Esophagus muscularis mucosa (tissue), 4 donors: ENCODE measurements at regions not wholly inside any gene's neighbourhood (a gene's known extent, or its start where the extent isn't known, plus 50 kb on each side); places are given as distances from the start of the nearest gene placed in this dataset.

Source experiments
- DNase-seq: peaks from one replicate; pipeline ENCODE4 v3.0.0-alpha.2; 2017; ENCODE audit errors: extremely low spot score
- H3K27ac ChIP-seq, 4 donors: fragments of 200-600 bp; sonication (generic); replicated peaks in 1 of 4; 1 replicate in 3 of 4; 2 replicates in 1 of 4; pipeline ENCODE4 v1.5.1; 2016 to 2019; ENCODE audit warnings: mild to moderate bottlenecking in 1 of 4
- H3K27me3 ChIP-seq, 4 donors: fragments of 200-600 bp; sonication (generic); one replicate each; pipeline versions ENCODE4 v1.5.1 to v1.6.0; 2016 to 2019
- H3K36me3 ChIP-seq, 4 donors: fragments of 200-600 bp; sonication (generic); one replicate each; pipeline ENCODE4 v1.5.1; 2016 to 2019
- H3K4me1 ChIP-seq, 4 donors: fragments of 200-600 bp; sonication (generic); one replicate each; pipeline ENCODE4 v1.5.1; 2016 to 2019
- H3K4me3 ChIP-seq, 4 donors: fragments of 200-600 bp; sonication (generic); 1 replicate in 2 of 4; 2 replicates in 2 of 4; pipeline ENCODE4 v1.5.1; 2016 to 2019; ENCODE audit warnings: mild to moderate bottlenecking in 4 of 4, moderate library complexity in 1 of 4
- H3K9me3 ChIP-seq, 4 donors: fragments of 200-600 bp; sonication (generic); 1 replicate in 3 of 4; 2 replicates in 1 of 4; pipeline ENCODE4 v1.5.1; 2016 to 2019
- EP300 ChIP-seq: sonication (generic); formaldehyde crosslinking; IDR thresholded peaks from one replicate; pipeline ENCODE4 v1.6.1; 2017; ENCODE audit warnings: antibody characterized with exemption
- POLR2A ChIP-seq: fragments of 450-650 bp; IDR thresholded peaks from one replicate; pipeline ENCODE4 v1.6.1; 2017; ENCODE audit warnings: antibody characterized with exemption, moderate library complexity, mild to moderate bottlenecking, low read depth
- POLR2AphosphoS5 ChIP-seq, 2 donors: sonication (generic); formaldehyde crosslinking; IDR thresholded peaks; one replicate each; pipeline ENCODE4 v1.6.1; 2017; ENCODE audit warnings: antibody characterized with exemption in 2 of 2
- WGBS: methylation state at CpG from one replicate; pipeline ENCODE4 v1.1.5; 2018; 5-methylcytosine and 5-hydroxymethylcytosine counted together
- intact Hi-C: fragments of 100-400 bp; cut with DNase I; formaldehyde crosslinking; loops from one replicate; pipeline ENCODE4 v1.15.1; 2023
- TF ChIP-seq, protein P1 (sequence below), 3 experiments: fragments of 200-600 bp in 2 of 3; fragments of 450-650 bp in 1 of 3; sonication (generic) in 2 of 3; IDR thresholded peaks; one replicate each; pipeline ENCODE4 v1.5.1; 2017 to 2019; ENCODE audit warnings: antibody characterized with exemption in 3 of 3, mild to moderate bottlenecking in 2 of 3, moderate library complexity in 1 of 3

DNA sequence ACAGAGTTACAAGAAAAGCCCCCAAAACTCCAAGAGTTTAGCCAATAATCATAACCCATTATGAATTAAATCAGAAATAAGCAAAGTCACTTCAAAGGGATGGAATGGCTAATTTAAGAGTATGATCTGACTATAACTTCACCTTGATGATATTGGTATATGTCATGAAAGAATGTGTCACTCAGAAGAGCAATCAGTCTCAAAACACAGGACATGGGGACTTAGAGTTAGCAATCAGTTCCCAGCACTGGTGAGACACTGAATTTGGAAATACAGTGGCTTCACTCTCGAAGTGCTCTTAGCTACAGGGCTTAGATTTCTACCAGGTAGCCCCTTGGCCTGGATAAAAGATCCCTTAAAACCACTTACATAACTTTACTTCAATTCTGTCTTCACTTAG lies 65.7 kb upstream of the EXOC1L start:
- H3K4me3 ChIP-seq = no peak overlapping the region
- H3K4me1 ChIP-seq = no peaks in the 10 kb centered on the region
- H3K27ac ChIP-seq = no peak overlapping the region
- no peaks in the 10 kb centered on the region for H3K9me3 ChIP-seq
- no peaks in the 10 kb centered on the region for H3K36me3 ChIP-seq
- 84% methylated on average over 1 of the region's 1 CpG for WGBS
- H3K27me3 ChIP-seq = no peaks in the 10 kb centered on the region
- intact Hi-C loops = no loop called here
- DNase-seq = no peak
- no peak for TF ChIP-seq POLR2A

DNA sequence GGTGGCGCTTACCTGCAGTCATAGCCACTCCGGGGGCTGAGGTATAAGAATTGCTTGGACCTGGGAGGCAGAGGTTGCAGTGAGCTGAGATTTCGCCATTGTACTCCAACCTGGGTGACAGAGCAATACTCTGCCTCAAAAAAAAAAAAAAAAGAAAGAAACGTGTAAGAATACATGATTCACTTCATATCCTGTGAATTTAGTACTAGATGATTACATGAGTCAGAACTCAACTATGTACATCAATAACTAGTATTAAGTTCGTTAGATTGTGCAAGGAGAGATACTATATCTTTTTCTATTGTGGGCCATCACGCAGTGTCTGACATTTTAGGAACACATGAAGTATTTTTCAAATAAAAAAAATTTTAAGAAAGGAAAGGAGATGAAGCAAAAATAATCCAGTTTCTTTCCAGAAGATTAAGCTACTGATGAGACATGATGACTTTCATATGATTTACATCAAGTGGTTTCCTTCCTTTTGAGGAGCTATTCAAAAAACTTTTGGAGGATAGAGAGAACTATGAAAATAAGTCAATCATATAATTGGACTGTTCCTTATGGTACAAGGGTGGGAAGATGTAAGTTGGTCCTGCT lies 64.7 kb upstream of the EXOC1L start:
- WGBS = 80% methylated on average over 6 of the region's 6 CpGs
- Histone ChIP-seq H3K4me3 (no peak overlapping the region), H3K27me3 (no peaks in the 10 kb centered on the region), H3K9me3 (no peaks in the 10 kb centered on the region), H3K36me3 (no peaks in the 10 kb centered on the region), H3K27ac (no peak overlapping the region), H3K4me1 (no peaks in the 10 kb centered on the region)
- DNase-seq = no peak
- no peak for TF ChIP-seq POLR2A
- intact Hi-C loops = no loop called here

DNA sequence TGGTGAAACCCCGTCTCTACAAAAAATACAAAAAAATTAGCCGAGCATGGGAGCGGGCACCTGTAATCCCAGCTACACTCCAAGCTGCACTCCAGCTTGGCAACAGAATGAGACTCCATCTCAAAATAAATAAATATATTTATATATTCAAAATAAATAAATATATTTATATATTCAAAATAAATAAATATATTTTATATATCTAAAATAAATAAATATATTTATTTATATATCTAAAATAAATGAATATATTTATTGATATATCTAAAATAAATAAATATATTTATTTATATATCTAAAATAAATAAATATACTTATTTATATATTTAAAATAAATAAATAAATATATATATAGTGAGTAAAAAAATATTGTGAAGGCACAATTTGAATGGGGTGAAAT lies 63.4 kb upstream of the EXOC1L start:
- intact Hi-C loops = no loop called here
- no peak for DNase-seq
- no peaks in the 10 kb centered on the region for H3K4me1 ChIP-seq
- no peak overlapping the region for H3K4me3 ChIP-seq
- WGBS = 95% methylated on average over 3 of the region's 3 CpGs
- no peaks in the 10 kb centered on the region for H3K27me3 ChIP-seq
- H3K9me3 ChIP-seq = no peaks in the 10 kb centered on the region
- TF ChIP-seq POLR2A = no peak
- TF ChIP-seq EP300 = no peak
- TF ChIP-seq, protein P1, sequence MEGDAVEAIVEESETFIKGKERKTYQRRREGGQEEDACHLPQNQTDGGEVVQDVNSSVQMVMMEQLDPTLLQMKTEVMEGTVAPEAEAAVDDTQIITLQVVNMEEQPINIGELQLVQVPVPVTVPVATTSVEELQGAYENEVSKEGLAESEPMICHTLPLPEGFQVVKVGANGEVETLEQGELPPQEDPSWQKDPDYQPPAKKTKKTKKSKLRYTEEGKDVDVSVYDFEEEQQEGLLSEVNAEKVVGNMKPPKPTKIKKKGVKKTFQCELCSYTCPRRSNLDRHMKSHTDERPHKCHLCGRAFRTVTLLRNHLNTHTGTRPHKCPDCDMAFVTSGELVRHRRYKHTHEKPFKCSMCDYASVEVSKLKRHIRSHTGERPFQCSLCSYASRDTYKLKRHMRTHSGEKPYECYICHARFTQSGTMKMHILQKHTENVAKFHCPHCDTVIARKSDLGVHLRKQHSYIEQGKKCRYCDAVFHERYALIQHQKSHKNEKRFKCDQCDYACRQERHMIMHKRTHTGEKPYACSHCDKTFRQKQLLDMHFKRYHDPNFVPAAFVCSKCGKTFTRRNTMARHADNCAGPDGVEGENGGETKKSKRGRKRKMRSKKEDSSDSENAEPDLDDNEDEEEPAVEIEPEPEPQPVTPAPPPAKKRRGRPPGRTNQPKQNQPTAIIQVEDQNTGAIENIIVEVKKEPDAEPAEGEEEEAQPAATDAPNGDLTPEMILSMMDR (IDR thresholded peaks at IDR 0.05) = no peak
- TF ChIP-seq POLR2AphosphoS5 (IDR thresholded peaks at IDR 0.05) = no peak
- H3K27ac ChIP-seq = no peak overlapping the region
- H3K36me3 ChIP-seq = no peaks in the 10 kb centered on the region

DNA sequence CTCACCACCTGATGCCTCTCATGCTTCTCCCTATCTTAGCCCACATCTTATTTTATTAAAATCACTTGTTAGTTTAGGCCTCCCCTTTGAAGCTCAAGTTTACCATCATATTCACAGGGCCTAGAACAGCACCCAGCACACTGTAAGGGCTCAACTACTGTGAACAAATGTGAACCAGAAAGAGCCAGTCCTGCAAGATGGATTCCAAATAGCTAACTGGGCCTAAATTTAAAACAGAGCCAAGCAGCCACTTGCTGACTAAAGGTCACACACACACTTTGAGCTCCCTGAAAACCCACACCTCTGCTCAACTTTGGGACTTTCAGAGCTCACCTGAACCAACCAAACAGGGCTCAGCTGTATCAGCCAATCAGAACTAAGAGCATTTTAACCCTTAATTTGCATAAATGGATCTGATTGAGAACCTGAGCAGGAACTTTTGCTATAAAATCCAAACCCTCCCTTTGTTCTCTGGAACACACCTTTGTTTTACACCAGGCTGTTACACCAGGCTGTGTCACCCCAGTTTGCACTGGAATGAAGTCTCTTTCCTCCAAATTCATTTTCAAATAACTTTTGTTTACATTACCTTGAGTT lies 62.1 kb upstream of the EXOC1L start:
- TF ChIP-seq POLR2AphosphoS5 (IDR thresholded peaks at IDR 0.05) (no peak), EP300 (no peak), POLR2A (no peak)
- TF ChIP-seq, protein P1 (IDR thresholded peaks at IDR 0.05) = no peak
- intact Hi-C loops = no loop called here
- Histone ChIP-seq H3K36me3 (no peaks in the 10 kb centered on the region), H3K27me3 (no peaks in the 10 kb centered on the region), H3K4me3 (no peak overlapping the region), H3K27ac (no peak overlapping the region), H3K9me3 (no peaks in the 10 kb centered on the region), H3K4me1 (no peaks in the 10 kb centered on the region)
- DNase-seq = no peak

DNA sequence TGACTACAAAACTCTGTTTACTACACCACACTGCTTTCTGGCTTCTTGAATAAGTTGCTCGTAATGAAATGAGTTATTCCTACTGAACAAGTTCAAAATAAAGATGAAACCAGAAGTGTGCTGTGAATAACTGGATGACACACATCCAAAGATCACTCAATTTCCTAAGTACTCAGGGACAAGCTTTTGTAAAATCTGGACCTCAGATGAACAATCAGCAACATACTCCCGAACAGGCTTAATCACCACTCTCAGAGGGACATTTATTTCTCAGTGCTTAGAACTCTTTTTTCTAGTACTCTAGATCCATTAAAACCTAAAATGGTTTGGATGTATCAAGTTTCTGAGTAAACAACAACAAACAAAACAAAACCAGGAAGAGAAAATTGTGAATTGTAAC lies 61.5 kb upstream of the EXOC1L start:
- peaks cover 0 to 3% (median 1%) of the 10 kb centered on the region in 4 donors for H3K4me1 ChIP-seq
- H3K4me3 ChIP-seq = no peak overlapping the region
- no peaks in the 10 kb centered on the region for H3K36me3 ChIP-seq
- TF ChIP-seq POLR2AphosphoS5 (IDR thresholded peaks at IDR 0.05) (no peak), POLR2A (no peak), EP300 (no peak)
- TF ChIP-seq, protein P1 (IDR thresholded peaks at IDR 0.05) = no peak
- no peaks in the 10 kb centered on the region for H3K9me3 ChIP-seq
- intact Hi-C loops = no loop called here
- no peaks in the 10 kb centered on the region for H3K27me3 ChIP-seq
- no peak for DNase-seq
- WGBS = 89% methylated on average over 2 of the region's 2 CpGs
- H3K27ac ChIP-seq = no peak overlapping the region

DNA sequence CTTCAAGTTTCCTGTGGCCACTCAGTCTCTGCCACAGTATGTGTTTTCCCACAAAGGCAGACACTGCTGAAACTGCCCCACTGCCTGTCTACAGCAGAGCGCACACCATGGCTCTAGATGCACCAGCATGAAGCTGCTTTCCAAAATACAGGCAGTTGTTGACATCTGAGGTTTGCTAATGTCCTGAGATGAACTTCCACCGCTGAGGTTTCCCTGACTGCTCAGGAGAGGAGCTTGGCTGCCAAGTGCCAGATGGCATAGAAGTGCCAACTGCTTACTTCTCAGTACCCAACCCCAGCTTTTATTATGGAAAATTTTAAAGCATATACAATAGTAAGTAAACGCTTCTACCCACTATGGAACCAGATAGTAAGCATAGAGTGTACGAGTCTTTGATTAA lies 61.0 kb upstream of the EXOC1L start:
- TF ChIP-seq POLR2A = no peak
- TF ChIP-seq POLR2AphosphoS5 (IDR thresholded peaks at IDR 0.05) = no peak
- TF ChIP-seq, protein P1 (IDR thresholded peaks at IDR 0.05) = no peak
- no peak for TF ChIP-seq EP300
- intact Hi-C loops = no loop called here

More for the DNA sequence above, 61.0 kb upstream of the EXOC1L start:
- 93% methylated on average over 3 of the region's 4 CpGs for WGBS
- H3K36me3 ChIP-seq = no peaks in the 10 kb centered on the region
- no peaks in the 10 kb centered on the region for H3K27me3 ChIP-seq
- H3K4me1 ChIP-seq = peaks cover 0 to 7% (median 2%) of the 10 kb centered on the region in 4 donors
- no peak overlapping the region for H3K27ac ChIP-seq
- DNase-seq = no peak
- H3K9me3 ChIP-seq = no peaks in the 10 kb centered on the region
- no peak overlapping the region for H3K4me3 ChIP-seq
